Putamen (tissue), 1 donor: ENCODE measurements at regions not wholly inside any gene's neighbourhood (a gene's known extent, or its start where the extent isn't known, plus 50 kb on each side); places are given as distances from the start of the nearest gene placed in this dataset.
A peak's percentile ranks its signal among the peaks of the same experiment; 100 is the strongest.

Experiments used
- DNase-seq: peaks from one replicate; pipeline ENCODE4 v3.0.0-alpha.2; 2016; ENCODE audit warnings: low spot score

- DNase-seq: no peak
Observed at GRCh38 chr6:23587582-23587981, 538.4 kb upstream of the NRSN1 start.

DNA sequence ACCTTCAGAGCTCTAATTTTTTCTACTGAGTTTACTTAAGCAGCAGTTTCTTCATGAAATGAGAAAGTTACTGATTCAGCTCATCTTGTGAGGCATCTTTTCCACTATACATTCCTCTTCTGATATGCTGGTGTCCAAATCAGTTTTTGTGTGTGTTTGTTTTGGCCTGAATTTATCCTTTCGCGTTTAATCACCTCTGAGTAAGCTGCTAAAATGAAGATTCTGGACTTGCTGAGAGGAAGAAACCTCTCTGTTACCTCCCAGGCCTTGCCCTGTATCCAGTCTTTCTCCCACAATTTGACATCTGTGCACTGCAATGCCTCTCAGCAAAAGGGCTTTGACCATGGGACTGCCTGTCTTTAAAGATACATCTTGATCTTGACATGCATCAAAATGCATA lies 536.2 kb upstream of the NRSN1 start:
- DNase-seq: no peak

DNA sequence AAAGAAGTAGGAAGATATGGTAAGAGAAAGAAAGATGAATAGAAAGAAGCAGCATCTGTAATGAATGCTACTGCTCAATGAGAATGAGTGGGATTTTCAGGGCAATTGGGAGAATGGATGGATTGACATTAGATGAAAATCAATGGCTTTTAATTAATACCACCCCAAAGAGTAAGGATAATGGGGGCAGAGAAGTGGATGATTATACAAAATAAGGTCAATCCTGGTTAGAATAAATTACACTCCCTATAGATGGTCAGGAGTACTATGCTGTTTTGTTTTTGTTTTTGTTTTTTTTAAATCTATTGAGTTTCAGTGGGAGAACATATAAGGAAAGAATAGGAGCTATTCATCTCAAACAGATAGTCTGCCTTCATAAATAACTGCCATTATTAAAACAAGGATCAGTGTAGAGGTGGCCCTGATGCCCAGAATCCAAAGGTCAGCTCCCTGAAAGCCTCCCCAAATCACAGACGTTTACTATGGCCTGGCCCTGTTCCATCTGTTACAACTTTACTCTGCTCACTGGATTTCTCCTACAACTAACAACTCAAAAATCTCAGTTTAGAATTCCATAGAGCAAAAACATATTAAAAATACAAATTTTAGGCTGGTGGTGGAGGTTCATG lies 535.4 kb upstream of the NRSN1 start:
- DNase-seq: no peak

GRCh38 chr6:23591761-23592160 lies 534.3 kb upstream of the NRSN1 start:
- DNase-seq: no peak

- no peak for DNase-seq
Observed at GRCh38 chr6:23600118-23600517, 525.9 kb upstream of the NRSN1 start.

DNA sequence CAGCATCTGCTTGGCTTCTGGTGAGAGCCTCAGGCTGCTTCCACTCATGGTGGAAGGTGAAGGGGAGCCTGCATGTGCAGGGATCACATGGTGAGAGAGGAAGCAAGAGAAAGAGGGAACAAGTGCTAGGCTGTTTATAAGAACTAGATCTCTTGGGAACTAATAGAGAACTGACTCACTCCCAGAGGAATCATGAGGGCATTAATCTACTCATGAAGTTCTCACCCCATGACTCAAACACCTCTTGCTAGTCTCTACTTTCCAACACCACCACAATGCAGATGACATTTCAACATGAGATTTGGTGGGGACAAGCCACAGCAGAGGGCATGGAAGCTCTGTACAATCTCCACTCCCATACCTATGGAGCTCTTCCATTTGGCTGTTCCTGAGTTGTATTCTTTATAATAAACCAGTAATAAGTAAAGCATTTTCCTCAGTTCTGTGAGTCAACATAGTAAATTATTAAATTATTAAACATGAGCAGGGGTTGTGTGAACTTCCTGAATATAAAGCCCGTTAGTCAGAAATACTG lies 524.1 kb upstream of the NRSN1 start:
- no peak for DNase-seq

DNA sequence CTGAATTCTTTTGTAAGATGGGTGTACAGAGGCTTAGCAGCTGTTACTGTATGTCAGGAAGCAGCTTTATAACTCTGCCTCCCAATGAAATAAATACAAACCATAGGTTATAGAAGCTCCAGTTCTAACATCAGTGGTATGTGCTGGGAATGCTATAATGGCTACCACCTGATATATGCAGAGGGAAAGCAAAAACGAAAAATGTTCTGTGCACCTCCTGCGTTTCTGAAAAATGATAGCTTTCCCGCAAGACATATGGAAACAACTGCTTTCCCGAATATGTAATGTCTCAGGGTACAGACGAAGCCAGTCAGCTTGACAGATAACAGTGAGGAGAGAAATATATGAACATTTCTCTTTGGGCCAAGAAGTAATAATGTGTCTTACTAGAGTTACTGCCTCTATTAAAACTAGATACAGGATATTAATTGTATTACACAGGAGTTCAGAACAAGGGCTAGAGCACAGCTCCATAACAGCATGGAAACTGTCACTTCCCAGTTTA lies 517.0 kb upstream of the NRSN1 start:
- no peak for DNase-seq

GRCh38 chr6:23611776-23612381 lies 514.1 kb upstream of the NRSN1 start:
- no peak for DNase-seq

DNA sequence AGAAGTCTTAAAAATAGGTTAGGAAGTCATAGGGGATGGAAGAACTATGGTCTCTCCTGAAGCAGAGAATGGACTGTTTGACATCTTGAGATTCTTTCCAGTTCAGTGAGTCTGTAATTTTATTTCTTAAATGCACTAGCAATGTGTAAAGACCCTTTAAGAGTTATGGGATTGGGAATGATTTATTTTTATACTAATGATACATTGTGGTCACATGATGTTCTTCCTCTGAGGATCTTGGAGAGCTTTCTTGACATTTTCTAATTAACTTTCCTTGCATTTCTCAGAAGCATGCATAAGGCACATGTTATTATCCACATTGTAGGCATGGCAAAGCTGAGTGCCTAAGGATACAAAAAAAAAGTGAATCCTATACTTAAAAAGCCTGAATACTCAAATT lies 507.6 kb upstream of the NRSN1 start:
- DNase-seq: no peak

DNA sequence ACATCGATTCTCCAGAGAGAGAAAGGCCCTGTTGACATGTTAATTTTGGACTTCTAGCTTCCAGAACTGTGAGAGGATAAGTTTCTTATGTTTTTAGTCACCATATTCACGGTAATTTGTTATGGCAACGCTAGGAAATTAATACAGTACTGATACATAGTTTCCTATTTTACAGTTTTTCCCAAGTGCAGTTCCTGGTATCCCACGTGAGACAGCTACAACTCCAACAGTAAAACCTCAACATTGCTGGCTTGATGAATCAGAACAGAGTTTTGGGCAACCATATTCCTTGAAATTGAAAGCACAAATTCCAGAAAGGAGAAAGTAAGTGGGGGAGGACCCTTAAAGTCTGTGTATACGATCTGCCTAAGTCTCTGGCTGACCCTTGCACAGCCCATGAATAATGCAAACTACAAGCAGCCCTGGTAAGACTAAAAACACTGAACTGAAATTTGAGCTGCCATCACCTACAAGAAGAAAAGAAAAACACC lies 505.1 kb upstream of the NRSN1 start:
- DNase-seq: no peak

GRCh38 chr6:23630726-23631635 lies 495.0 kb upstream of the NRSN1 start:
- no peak for DNase-seq

- peak; percentile 52 for DNase-seq
Observed at GRCh38 chr6:23633996-23634395, 492.0 kb upstream of the NRSN1 start.

DNA sequence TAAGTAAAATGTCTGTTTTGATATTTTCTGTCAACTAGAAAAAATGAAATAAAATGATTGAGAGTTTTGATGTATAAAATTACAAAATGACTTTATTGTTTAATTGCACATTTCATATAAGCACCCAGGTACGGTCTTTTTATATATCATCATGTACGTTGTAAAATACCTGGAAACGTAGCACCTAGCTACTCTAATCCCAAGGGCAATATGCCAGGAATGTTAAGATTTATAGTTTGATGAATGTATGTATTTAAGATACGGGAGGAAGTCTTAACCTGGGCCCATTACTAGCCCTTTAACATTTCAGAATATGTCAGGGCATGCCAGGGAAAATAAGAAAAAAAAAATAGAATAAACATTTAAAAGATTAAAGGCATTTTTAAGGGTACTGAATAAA lies 490.9 kb upstream of the NRSN1 start:
- DNase-seq: no peak

DNA sequence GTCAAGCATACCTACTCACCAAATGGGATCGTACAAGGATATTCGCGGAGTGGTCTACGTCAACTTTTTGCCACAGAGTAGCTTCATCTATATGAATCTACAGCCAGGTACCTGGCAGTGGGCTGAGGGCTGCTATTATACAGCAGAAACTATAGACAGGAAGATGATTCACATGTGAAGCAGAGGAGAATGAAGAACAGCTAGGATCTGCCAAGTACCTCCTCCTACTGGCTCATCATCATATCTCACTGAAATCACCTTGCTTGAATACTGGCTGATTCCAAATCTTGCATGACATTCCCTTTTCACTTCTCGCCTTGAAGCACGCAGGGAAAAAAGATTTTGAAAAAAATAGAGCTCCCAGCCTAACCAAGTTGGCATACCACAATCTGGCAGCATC lies 488.7 kb upstream of the NRSN1 start:
- peak; percentile 42 for DNase-seq

GRCh38 chr6:23642849-23643248 lies 483.2 kb upstream of the NRSN1 start:
- no peak for DNase-seq

DNA sequence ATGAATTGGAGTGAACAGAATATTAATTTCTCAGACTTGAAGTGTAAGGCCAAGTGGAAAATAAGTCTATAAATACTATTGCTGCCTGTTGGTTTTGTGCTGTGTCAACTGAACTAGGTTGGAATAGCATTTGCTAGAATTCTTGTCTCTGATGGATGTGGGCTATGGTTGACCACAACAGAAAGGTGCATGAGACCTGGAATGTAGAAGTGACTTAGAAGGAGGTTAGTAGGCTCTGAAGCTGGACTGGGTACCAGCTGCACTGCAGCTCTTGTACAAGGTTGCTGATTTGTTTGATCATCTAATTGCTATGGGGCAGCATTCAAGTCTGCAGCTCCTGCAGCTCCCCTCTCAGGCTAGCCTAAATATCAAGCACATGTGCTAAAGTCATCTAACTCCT lies 479.0 kb upstream of the NRSN1 start:
- DNase-seq: no peak

DNA sequence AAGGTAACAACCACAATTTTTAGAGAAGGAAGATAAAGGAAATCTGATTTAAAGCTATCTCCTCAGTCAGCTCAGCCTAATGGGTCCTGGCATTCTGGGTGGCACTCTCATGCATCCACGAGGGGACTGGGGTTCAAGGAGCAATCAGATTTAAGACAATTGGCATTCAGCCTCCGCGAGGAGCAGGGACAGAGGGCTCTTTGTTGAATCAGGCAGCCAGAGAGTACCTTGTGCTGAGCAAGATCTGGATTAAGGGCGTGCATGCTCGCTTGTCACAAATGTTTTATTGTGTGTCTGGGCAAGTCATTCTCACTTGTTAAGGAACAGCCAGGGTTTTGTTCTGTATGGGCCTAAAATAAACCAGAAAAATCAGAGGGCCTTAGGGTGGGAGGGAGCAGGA lies 475.3 kb upstream of the NRSN1 start:
- peak; percentile 71 for DNase-seq

DNA sequence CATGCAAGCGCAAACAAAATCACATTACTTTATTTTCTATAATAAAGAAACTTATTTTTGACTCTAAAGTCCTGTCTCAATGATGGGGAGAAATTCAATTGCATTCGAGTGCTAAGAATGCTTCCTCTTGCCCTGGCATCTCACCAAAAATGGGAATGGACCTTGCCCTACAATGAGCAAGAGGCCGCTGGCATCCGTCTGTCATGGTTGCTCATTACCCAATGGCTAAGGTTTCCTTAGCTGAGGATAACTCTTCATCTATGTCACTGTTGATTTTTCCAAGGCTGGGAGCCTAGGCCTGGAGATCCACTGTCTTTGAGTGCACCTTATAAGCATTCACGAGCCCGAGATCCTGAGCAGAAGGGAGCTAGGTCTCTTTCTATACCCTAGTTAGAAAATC lies 471.3 kb upstream of the NRSN1 start:
- no peak for DNase-seq

DNA sequence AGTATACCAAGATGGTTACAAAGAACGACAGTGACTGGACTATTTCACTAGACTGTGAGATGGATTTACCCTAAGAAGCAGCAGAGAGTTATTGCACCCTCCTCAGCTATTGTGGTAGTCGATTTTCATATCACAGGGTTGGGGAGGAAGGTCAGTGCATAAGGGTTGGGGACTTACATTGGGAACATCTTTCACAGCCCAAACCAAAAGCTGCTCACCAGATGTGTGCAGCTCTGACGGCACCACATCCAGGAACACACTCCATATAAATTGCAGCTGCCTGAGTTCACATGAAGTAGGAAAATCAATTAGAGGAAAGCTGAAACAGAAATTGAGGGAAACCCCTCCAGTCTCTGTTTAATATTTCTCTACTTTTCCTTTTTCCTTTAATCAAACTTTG lies 470.5 kb upstream of the NRSN1 start:
- no peak for DNase-seq

GRCh38 chr6:23656255-23657194 lies 469.5 kb upstream of the NRSN1 start:
- DNase-seq: peak; percentile 66

GRCh38 chr6:23659125-23659524 lies 466.9 kb upstream of the NRSN1 start:
- peak; percentile 65 for DNase-seq
